Smooth muscle cell (in vitro differentiated cells): ENCODE measurements at regions not wholly inside any gene's neighbourhood (a gene's known extent, or its start where the extent isn't known, plus 50 kb on each side); places are given as distances from the start of the nearest gene placed in this dataset.
"Not testable (repeated sequence)": the region's sequence is repeated elsewhere in the genome, so short reads cannot be mapped to it uniquely, and the experiment has no call there.

Source experiments
- DNase-seq: peaks from one replicate; lab custom pipeline; 2025; ENCODE audit not compliant: unreplicated experiment; lab: John Stamatoyannopoulos, UW
- H2AFZ ChIP-seq: fragments of 200-600 bp; sonication (generic); 2 replicates; pipeline ENCODE4 v1.6.0; 2016; ENCODE audit warnings: antibody characterized with exemption, low read depth, mild to moderate bottlenecking
- H3F3A ChIP-seq: fragments of 200-600 bp; sonication (generic); 2 replicates; pipeline ENCODE4 v1.6.0; 2017; ENCODE audit warnings: antibody characterized with exemption, low read depth
- H3K27ac ChIP-seq: fragments of 200-600 bp; sonication (generic); 2 replicates; pipeline ENCODE4 v1.5.1; 2016; ENCODE audit warnings: low read depth, mild to moderate bottlenecking
- H3K27me3 ChIP-seq: fragments of 200-600 bp; sonication (generic); 2 replicates; pipeline ENCODE4 v1.6.1; 2016; ENCODE audit warnings: low read depth, mild to moderate bottlenecking
- H3K36me3 ChIP-seq: fragments of 200-600 bp; sonication (generic); 2 replicates; pipeline ENCODE4 v1.5.1; 2016; ENCODE audit warnings: low read depth
- H3K4me1 ChIP-seq: fragments of 200-600 bp; sonication (generic); 2 replicates; pipeline ENCODE4 v1.5.1; 2016; ENCODE audit warnings: low read depth
- H3K4me2 ChIP-seq: fragments of 200-600 bp; sonication (generic); 2 replicates; pipeline ENCODE4 v1.6.0; 2016; ENCODE audit warnings: mild to moderate bottlenecking
- H3K4me3 ChIP-seq: fragments of 200-600 bp; sonication (generic); 2 replicates; pipeline ENCODE4 v1.5.1; 2016; ENCODE audit warnings: mild to moderate bottlenecking
- H3K79me2 ChIP-seq: fragments of 200-600 bp; sonication (generic); 2 replicates; pipeline ENCODE4 v1.6.0; 2016; ENCODE audit warnings: low read depth, mild to moderate bottlenecking
- H3K9ac ChIP-seq: fragments of 200-600 bp; sonication (generic); 2 replicates; pipeline ENCODE4 v1.6.0; 2016; ENCODE audit warnings: low read depth
- H3K9me3 ChIP-seq: fragments of 200-600 bp; sonication (generic); replicated peaks from 2 replicates; pipeline ENCODE4 v1.5.1; 2016; ENCODE audit warnings: low read depth
- H4K20me1 ChIP-seq: fragments of 200-600 bp; sonication (generic); 2 replicates; pipeline ENCODE4 v1.6.0; 2016; ENCODE audit warnings: low read depth
- CTCF ChIP-seq: fragments of 200-600 bp; sonication (generic); IDR thresholded peaks from 2 replicates; pipeline ENCODE4 v1.5.1; 2017; ENCODE audit warnings: borderline replicate concordance, mild to moderate bottlenecking, antibody characterized with exemption; ENCODE audit not compliant: insufficient read depth, poor library complexity, severe bottlenecking
- WGBS: methylation state at CpG from one replicate; pipeline ENCODE4 v1.1.7; 2016; ENCODE audit warnings: low lambda C conversion rate; 5-methylcytosine and 5-hydroxymethylcytosine counted together

- H2AFZ ChIP-seq: no peak overlapping the region
- H3K27ac ChIP-seq: no peak overlapping the region
- H3K27me3 ChIP-seq: peaks cover 53% of the 10 kb centered on the region
- 78% methylated on average over 13 of the region's 13 CpGs for WGBS
- no peaks in the 10 kb centered on the region for H3K79me2 ChIP-seq
- H4K20me1 ChIP-seq: no peaks in the 10 kb centered on the region
- DNase-seq: no peak
- no peak overlapping the region for H3K4me2 ChIP-seq
- no peak overlapping the region for H3K9ac ChIP-seq
- H3K4me3 ChIP-seq: no peak overlapping the region
- H3K9me3 ChIP-seq: no peaks in the 10 kb centered on the region
- no peak for TF ChIP-seq CTCF
- H3K36me3 ChIP-seq: no peaks in the 10 kb centered on the region
- no peaks in the 10 kb centered on the region for H3F3A ChIP-seq
- no peaks in the 10 kb centered on the region for H3K4me1 ChIP-seq
Measured at GRCh38 chr7:149633976-149634945, 136.7 kb upstream of the ZNF746 start.

- not testable (repeated sequence) for H3K27ac ChIP-seq, H4K20me1 ChIP-seq, H3K9ac ChIP-seq, H3K9me3 ChIP-seq, DNase-seq, H3K36me3 ChIP-seq, H2AFZ ChIP-seq, H3F3A ChIP-seq, H3K4me3 ChIP-seq, H3K4me2 ChIP-seq, H3K4me1 ChIP-seq
- peaks cover 13% of the 10 kb centered on the region for H3K79me2 ChIP-seq
- H3K27me3 ChIP-seq: peaks cover 42% of the 10 kb centered on the region
- WGBS: 86% methylated on average over 11 of the region's 11 CpGs
Measured at GRCh38 chr7:149628361-149629149, 130.9 kb upstream of the ZNF746 start.

- Histone ChIP-seq H3K27ac (no peak overlapping the region), H3K79me2 (peaks cover 18% of the 10 kb centered on the region), H4K20me1 (peaks cover 12% of the 10 kb centered on the region), H3K4me3 (no peak overlapping the region), H3K9ac (no peak overlapping the region), H3K9me3 (no peaks in the 10 kb centered on the region), H3K27me3 (peaks cover 36% of the 10 kb centered on the region), H3K4me2 (no peak overlapping the region), H3F3A (no peaks in the 10 kb centered on the region), H3K36me3 (no peaks in the 10 kb centered on the region), H3K4me1 (peaks cover 5% of the 10 kb centered on the region), H2AFZ (no peak overlapping the region)
- WGBS: 66% methylated on average over 3 of the region's 3 CpGs
- no peak for DNase-seq
- no peak for TF ChIP-seq CTCF
Measured at GRCh38 chr7:149627911-149628310, 130.3 kb upstream of the ZNF746 start.

- H3F3A ChIP-seq: no peaks in the 10 kb centered on the region
- peaks cover 5% of the 10 kb centered on the region for H3K4me1 ChIP-seq
- no peak overlapping the region for H3K9ac ChIP-seq
- no peaks in the 10 kb centered on the region for H3K9me3 ChIP-seq
- WGBS: 76% methylated on average over 10 of the region's 10 CpGs
- H3K27me3 ChIP-seq: peaks cover 26% of the 10 kb centered on the region
- H2AFZ ChIP-seq: no peak overlapping the region
- DNase-seq: no peak
- no peak overlapping the region for H3K4me3 ChIP-seq
- no peak for TF ChIP-seq CTCF
- no peak overlapping the region for H3K27ac ChIP-seq
- no peak overlapping the region for H3K4me2 ChIP-seq
- H4K20me1 ChIP-seq: peaks cover 21% of the 10 kb centered on the region
- peaks cover 27% of the 10 kb centered on the region for H3K79me2 ChIP-seq
- no peaks in the 10 kb centered on the region for H3K36me3 ChIP-seq
Measured at GRCh38 chr7:149626972-149627371, 129.4 kb upstream of the ZNF746 start.
